ENCODE measurements at regions not wholly inside any gene's neighbourhood (a gene's known extent, or its start where the extent isn't known, plus 50 kb on each side); places are given as distances from the start of the nearest gene placed in this dataset.

- H2BK5ac ChIP-seq (ENCODE audit: insufficient read length, low read length), result no peak overlapping the region
- H4K5ac ChIP-seq (ENCODE audit: insufficient read length, low read depth, low read length), result no peak overlapping the region
- H2BK12ac ChIP-seq (ENCODE audit: insufficient read length, low read depth, low read length), result no peak overlapping the region
- H3K4me2 ChIP-seq (ENCODE audit: insufficient read depth, insufficient read length, low read length), result no peak overlapping the region
- whole genome bisulfite sequencing (ENCODE audit: extremely low coverage, insufficient read length, low lambda C conversion rate), result no CpG with 5 or more reads among the region's 3 CpGs
- H4K20me1 ChIP-seq (ENCODE audit: control insufficient read depth, insufficient read depth, insufficient read length), result no peaks in the 10 kb centered on the region
- H3K56ac ChIP-seq (ENCODE audit: insufficient read length, low read depth, low read length), result no peak overlapping the region
- H3K4me1 ChIP-seq (ENCODE audit: insufficient read depth, low read length), result no peaks in the 10 kb centered on the region; the same call in 1 of the 2 replicates
- peaks cover 0 to 1% (median 0%) of the 10 kb centered on the region in 3 experiments; a peak in 2 of 7 replicates for H3K36me3 Mint-ChIP-seq (ENCODE audit: insufficient read depth in 1 of 3, low read depth in 3 of 3)
- H2AK5ac ChIP-seq (ENCODE audit: insufficient read length, low read length), result no peak overlapping the region
- DNase-seq, result no peak
- H2BK120ac ChIP-seq (ENCODE audit: low read depth, low read length, poor library complexity, severe bottlenecking), result no peak overlapping the region
- H3K27me3 Mint-ChIP-seq (ENCODE audit: low read depth), result no peaks in the 10 kb centered on the region
- H3K23me2 ChIP-seq (ENCODE audit: insufficient read length, low read depth, low read length, poor library complexity, severe bottlenecking), result no peaks in the 10 kb centered on the region
- no peaks in the 10 kb centered on the region for H3K79me2 ChIP-seq (ENCODE audit: insufficient read depth, low read length)
- H3K23ac ChIP-seq (ENCODE audit: insufficient read length, low read depth, low read length), result no peak overlapping the region
- no peak overlapping the region for H3K18ac ChIP-seq (ENCODE audit: insufficient read length, low read depth, low read length)
- H3T11ph ChIP-seq (ENCODE audit: low read length), result no peak overlapping the region
- no peak overlapping the region for H3K27ac ChIP-seq (ENCODE audit: insufficient read length, low read depth, low read length)
- H2BK20ac ChIP-seq (ENCODE audit: low read depth, low read length, poor library complexity, severe bottlenecking), result no peak overlapping the region
- no peak overlapping the region for H2AFZ ChIP-seq (ENCODE audit: low read length)
- H3K14ac ChIP-seq (ENCODE audit: insufficient read depth, low read length), result no peak overlapping the region
- H3K27ac Mint-ChIP-seq, result no peak overlapping the region
- H3K4me1 Mint-ChIP-seq, result no peaks in the 10 kb centered on the region; a peak in 1 of 4 replicates
- no peak overlapping the region for H4K91ac ChIP-seq (ENCODE audit: insufficient read length, low read depth, low read length)
- no peak for TF ChIP-seq CTCF (conservative IDR thresholded peaks at IDR 0.05)
- H3K9me3 Mint-ChIP-seq, result no peaks in the 10 kb centered on the region
- no peak overlapping the region for H3K9ac ChIP-seq (ENCODE audit: extremely low read depth, insufficient read length, low read length)
- no peaks in the 10 kb centered on the region for H3K79me1 ChIP-seq (ENCODE audit: insufficient read depth, low read depth, low read length, poor library complexity, severe bottlenecking)
- no peaks in the 10 kb centered on the region for H3K9me3 ChIP-seq (ENCODE audit: control insufficient read depth, low read depth, low read length)
- H2BK15ac ChIP-seq (ENCODE audit: low read depth, low read length), result no peak overlapping the region
- H3K4ac ChIP-seq (ENCODE audit: low read depth, low read length), result no peak overlapping the region
- H3K4me3 Mint-ChIP-seq, result no peak overlapping the region
- H4K8ac ChIP-seq (replicated peaks; ENCODE audit: insufficient read length, low read depth, low read length), result no peak overlapping the region
- H3K27me3 ChIP-seq (ENCODE audit: insufficient read depth, low read length), result no peaks in the 10 kb centered on the region
Observed at GRCh38 chr4:32776435-32777203, 2056.4 kb downstream of the PCDH7 start.

All from H9 (cell line).